GM12864 (cell line): ENCODE measurements at regions not wholly inside any gene's neighbourhood (a gene's known extent, or its start where the extent isn't known, plus 50 kb on each side); places are given as distances from the start of the nearest gene placed in this dataset.

Experiments used
- DNase-seq: peaks from one replicate; pipeline ENCODE4 v3.0.0-alpha.2; 2011; ENCODE audit warnings: low read depth
- H3K4me3 ChIP-seq: 2 replicates; pipeline ENCODE4 v1.5.1; 2011; ENCODE audit warnings: mild to moderate bottlenecking, low read depth, low read length, control low read depth
- TF ChIP-seq, protein P1 (sequence below): IDR thresholded peaks from 2 replicates; pipeline ENCODE4 v1.5.1; 2011; ENCODE audit warnings: low read depth, mild to moderate bottlenecking, moderate library complexity, low read length, control low read depth, inconsistent platforms; ENCODE audit errors: missing control alignments

DNA sequence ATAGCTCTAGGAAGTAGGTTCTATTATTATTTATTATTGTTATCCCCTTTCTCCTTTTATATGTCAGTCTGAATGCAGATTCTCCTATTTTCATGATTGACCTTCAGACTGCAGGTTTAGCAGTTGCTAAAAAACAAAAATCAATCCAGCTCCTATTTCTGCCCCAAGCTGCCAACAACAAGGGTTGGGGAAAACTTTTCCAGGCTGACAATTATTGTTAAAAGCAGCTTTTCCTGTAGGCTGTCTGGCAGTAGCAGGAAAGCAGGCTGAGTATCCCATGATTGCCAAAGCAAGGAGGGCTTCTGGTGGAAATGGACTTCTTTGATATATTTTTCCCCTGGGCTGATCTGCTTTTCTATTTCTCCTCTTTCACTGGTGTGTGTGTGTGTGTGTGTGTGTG is 78.0 kb upstream of the CTLA4 start:
- TF ChIP-seq, protein P1, sequence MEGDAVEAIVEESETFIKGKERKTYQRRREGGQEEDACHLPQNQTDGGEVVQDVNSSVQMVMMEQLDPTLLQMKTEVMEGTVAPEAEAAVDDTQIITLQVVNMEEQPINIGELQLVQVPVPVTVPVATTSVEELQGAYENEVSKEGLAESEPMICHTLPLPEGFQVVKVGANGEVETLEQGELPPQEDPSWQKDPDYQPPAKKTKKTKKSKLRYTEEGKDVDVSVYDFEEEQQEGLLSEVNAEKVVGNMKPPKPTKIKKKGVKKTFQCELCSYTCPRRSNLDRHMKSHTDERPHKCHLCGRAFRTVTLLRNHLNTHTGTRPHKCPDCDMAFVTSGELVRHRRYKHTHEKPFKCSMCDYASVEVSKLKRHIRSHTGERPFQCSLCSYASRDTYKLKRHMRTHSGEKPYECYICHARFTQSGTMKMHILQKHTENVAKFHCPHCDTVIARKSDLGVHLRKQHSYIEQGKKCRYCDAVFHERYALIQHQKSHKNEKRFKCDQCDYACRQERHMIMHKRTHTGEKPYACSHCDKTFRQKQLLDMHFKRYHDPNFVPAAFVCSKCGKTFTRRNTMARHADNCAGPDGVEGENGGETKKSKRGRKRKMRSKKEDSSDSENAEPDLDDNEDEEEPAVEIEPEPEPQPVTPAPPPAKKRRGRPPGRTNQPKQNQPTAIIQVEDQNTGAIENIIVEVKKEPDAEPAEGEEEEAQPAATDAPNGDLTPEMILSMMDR: no peak
- H3K4me3 ChIP-seq: no peak overlapping the region
- no peak for DNase-seq

DNA sequence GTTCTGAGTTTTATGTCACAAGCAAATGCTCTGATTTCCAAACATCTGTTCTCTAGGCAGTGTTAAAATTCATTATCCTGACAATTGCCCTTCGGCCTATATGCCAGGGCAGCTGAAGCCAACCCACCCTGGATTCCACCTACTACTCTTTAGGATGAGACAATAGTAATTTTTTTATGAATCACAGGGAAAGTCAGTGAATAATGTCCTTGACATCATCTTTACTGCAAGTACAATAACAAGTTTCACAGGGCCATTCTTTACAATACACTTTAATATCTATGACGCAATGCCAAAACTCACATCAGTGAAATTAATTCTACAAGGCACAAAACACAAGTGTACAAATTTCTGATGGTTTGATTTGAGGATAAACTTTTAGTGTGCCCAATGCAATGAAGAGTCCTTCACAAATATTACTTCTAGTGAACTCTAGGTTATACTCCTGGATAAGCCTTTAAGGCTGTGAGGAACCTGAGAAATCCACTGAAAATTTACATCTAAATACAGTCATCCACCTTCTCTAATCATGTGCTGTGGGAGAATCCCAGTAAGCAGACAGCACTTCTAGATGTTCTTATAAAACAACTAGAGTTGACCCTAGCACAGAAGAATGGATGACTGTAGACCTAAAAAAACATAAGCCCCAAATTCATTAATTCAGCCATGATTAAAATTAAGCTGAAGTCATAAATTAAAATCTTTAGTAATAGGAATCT is 77.3 kb upstream of the CTLA4 start:
- TF ChIP-seq, protein P1: no peak
- DNase-seq: no peak
- no peak overlapping the region for H3K4me3 ChIP-seq

DNA sequence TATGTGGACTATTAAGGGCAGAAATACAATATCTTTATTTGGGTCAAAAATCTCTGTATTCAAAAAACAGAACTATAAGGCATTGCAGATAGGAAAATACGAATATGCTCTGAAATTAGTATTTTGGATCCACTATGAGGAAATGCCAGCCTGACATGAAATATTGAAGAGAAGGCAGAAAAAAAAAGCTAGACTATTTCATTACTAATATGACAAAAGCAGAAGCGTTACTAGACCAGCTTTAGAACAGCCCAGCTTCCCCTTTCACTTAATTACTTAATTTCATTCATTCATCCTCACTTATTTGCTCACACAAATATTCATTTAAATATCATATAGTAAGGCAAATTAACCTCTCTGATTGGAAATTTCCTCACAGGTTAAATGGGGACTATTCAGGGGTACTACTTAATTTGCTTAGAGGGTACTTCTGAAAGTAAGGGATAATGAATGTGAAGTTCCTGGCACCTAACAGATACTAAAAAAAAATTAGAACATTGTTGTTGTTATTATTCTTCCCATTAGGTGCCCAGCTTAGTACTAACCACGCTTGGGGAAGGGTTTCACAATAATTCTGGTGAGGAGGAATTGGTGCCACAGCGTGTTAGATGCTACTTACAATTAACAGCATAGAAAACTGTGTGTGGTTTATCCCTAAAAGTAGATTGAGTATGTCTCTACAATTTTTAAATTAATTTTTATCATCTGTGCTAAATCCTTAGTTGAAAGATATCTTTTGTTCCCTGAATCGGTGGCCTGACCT is 71.1 kb upstream of the CTLA4 start:
- H3K4me3 ChIP-seq: no peak overlapping the region
- TF ChIP-seq, protein P1: no peak
- DNase-seq: no peak

DNA sequence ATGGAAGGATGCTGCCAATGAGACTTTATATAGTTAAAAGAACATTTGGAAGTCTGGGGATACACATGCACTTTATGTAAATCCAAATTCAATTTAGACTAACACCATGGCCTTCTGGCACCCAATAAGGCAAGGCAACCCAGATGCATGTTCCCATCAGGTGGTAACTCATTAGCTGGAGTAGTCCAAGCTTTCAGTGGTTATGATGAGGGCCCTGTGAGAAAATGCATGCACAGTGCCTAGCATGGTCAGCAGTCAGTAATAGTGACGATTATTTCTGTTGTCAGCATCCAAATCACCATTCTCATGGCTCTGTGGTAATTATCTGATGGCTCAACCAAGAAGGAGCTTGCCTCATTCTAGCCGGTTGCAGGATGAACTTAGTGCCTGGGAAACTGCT is 70.3 kb upstream of the CTLA4 start:
- no peak for DNase-seq
- TF ChIP-seq, protein P1: no peak
- H3K4me3 ChIP-seq: no peak overlapping the region

DNA sequence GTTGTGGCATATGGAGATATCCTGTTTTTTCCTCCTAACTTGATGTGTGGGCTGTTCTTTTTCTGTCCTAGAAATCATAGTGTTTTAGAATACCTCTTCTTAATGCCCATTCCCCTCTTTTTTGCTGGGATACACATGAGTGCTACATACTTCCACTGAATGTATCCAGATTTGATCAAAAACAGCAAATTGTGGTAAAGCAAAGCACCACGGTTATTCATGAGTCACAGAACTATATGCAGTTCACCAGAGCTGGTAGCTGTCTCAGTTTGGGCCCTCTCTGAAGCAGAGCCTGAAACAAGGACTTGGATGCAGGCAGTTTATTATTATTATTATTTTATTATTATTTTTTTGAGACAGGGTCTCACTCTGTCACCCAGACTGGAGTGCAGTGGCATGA is 69.9 kb upstream of the CTLA4 start:
- TF ChIP-seq, protein P1: no peak
- no peak for DNase-seq
- H3K4me3 ChIP-seq: no peak overlapping the region

DNA sequence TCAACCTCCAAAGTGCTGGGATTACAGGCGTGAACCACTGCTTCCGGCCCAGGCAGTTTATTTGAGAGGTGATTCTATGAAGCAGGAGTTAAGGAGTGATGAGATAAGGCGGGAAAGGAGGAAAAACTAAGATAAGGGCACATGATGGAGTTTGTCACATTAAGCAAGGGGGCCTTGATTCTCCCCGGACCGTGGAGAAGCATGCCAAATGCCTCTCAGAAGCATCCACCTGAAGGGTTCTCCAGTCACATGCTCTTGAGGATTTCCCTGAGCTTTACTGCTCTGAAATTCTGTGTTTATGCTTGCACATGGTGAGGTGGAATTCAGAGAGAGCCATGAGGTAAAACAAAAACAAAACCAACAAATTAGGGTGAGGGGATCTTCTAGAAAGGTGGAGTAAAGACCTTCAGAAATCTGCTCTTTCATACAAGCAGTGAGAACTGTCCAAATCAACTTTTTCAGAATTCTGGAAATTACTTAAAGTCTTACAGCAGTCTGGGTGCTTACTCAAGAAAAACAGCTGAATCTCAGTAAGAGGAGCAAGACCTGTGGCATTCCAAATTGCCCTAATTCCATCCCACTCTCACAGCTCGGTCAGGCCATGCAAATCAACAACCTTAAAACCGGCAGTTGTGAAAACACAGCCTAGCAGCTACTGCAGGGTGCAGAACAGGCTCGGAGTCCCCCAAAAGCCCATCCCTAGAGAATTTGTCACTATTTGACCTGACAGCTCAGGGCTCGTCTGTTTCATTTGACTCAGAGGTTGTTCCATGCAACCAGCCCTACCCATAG is 69.1 kb upstream of the CTLA4 start:
- TF ChIP-seq, protein P1: no peak

More for the DNA sequence above, 69.1 kb upstream of the CTLA4 start:
- H3K4me3 ChIP-seq: no peak overlapping the region
- peak; percentile 34 for DNase-seq
